ENCODE measurements at regions not wholly inside any gene's neighbourhood (a gene's known extent, or its start where the extent isn't known, plus 50 kb on each side); places are given as distances from the start of the nearest gene placed in this dataset.
"Not testable (repeated sequence)": the region's sequence is repeated elsewhere in the genome, so short reads cannot be mapped to it uniquely, and the experiment has no call there.

DNA sequence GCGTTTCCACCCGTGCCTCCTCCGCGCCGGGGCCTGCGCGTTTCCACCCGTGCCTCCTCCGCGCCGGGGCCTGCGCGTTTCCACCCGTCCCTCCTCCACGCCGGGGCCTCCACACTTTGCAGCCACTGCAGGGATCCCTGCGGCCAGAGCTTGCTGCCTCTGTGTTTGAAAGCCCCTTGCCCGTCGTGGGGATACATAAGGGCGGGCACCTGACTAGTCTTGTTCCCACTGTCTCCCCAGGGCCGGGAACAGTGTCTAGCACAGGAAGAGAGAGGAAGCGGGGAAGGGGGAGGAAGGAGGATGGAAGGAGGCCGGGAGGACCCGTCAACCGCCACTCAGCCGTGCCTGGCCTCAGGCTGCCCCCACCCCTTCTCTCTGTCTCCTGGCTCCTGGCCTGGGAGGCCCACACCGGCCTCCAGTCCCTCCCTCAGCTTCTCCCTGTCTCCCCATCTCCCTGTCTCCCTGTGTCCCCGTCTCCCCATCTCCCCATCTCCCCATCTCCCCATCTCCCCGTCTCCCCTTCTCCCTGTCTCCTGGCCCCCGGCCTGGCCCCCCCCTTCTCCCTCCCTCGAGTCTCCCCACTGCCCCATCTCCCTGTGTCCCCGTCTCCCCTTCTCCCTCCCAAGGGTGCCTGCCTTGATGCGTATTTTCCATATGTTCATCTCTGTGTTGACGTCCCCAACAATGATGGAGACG lies 155.6 kb upstream of the ZNF469 start:
- TF ChIP-seq, protein P1, sequence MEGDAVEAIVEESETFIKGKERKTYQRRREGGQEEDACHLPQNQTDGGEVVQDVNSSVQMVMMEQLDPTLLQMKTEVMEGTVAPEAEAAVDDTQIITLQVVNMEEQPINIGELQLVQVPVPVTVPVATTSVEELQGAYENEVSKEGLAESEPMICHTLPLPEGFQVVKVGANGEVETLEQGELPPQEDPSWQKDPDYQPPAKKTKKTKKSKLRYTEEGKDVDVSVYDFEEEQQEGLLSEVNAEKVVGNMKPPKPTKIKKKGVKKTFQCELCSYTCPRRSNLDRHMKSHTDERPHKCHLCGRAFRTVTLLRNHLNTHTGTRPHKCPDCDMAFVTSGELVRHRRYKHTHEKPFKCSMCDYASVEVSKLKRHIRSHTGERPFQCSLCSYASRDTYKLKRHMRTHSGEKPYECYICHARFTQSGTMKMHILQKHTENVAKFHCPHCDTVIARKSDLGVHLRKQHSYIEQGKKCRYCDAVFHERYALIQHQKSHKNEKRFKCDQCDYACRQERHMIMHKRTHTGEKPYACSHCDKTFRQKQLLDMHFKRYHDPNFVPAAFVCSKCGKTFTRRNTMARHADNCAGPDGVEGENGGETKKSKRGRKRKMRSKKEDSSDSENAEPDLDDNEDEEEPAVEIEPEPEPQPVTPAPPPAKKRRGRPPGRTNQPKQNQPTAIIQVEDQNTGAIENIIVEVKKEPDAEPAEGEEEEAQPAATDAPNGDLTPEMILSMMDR (IDR thresholded peaks at IDR 0.05): not testable (repeated sequence)
- TF ChIP-seq POLR2A (IDR thresholded peaks at IDR 0.05): not testable (repeated sequence)

All from prostate gland (tissue), 2 donors.